GM23338 (cell line): ENCODE measurements at regions not wholly inside any gene's neighbourhood (a gene's known extent, or its start where the extent isn't known, plus 50 kb on each side); places are given as distances from the start of the nearest gene placed in this dataset.

Source experiments
- ATAC-seq: fragments of 200-7000 bp; cut with Tn5 transposase; 3 replicates; pipeline ENCODE4 v1.9.1; 2020
- DNase-seq: peaks from one replicate; pipeline ENCODE4 v3.0.0-alpha.2; 2015; ENCODE audit warnings: low spot score
- H2AFZ ChIP-seq: fragments of 200-600 bp; sonication (generic); 2 replicates; pipeline ENCODE4 v1.8.0; 2016; ENCODE audit warnings: antibody characterized with exemption, mild to moderate bottlenecking, moderate library complexity
- H3F3A ChIP-seq: fragments of 200-600 bp; sonication (generic); replicated peaks from 2 replicates; pipeline ENCODE4 v1.8.0; 2017; ENCODE audit warnings: antibody characterized with exemption, mixed run types, low read depth
- H3K27ac ChIP-seq: fragments of 200-600 bp; sonication (generic); 2 replicates; pipeline ENCODE4 v1.6.1; 2016; ENCODE audit warnings: low read depth
- H3K27me3 ChIP-seq: fragments of 200-600 bp; sonication (generic); 2 replicates; pipeline ENCODE4 v1.8.0; 2016; ENCODE audit warnings: mild to moderate bottlenecking, mixed run types, moderate library complexity; ENCODE audit not compliant: insufficient read depth
- H3K36me3 ChIP-seq: fragments of 200-600 bp; sonication (generic); 2 replicates; pipeline ENCODE4 v1.8.0; 2016; ENCODE audit warnings: mild to moderate bottlenecking; ENCODE audit not compliant: insufficient read depth
- H3K4me1 ChIP-seq: fragments of 200-600 bp; sonication (generic); 2 replicates; pipeline ENCODE4 v1.8.0; 2016; ENCODE audit warnings: mild to moderate bottlenecking, moderate library complexity; ENCODE audit not compliant: insufficient read depth
- H3K4me2 ChIP-seq: fragments of 200-600 bp; sonication (generic); 2 replicates; pipeline ENCODE4 v1.7.1; 2017; ENCODE audit warnings: mixed run types
- H3K4me3 ChIP-seq: fragments of 200-600 bp; sonication (generic); 2 replicates; pipeline ENCODE4 v1.6.1; 2016; ENCODE audit warnings: mixed run types
- H3K79me2 ChIP-seq: fragments of 200-600 bp; sonication (generic); replicated peaks from 2 replicates; pipeline ENCODE4 v1.8.0; 2017; ENCODE audit warnings: mild to moderate bottlenecking; ENCODE audit not compliant: insufficient read depth
- H3K9me2 ChIP-seq: fragments of 200-600 bp; sonication (generic); 2 replicates; pipeline ENCODE4 v1.8.0; 2017; ENCODE audit not compliant: insufficient read depth
- H4K20me1 ChIP-seq: fragments of 200-600 bp; sonication (generic); replicated peaks from 2 replicates; pipeline ENCODE4 v1.8.0; 2017; ENCODE audit warnings: mild to moderate bottlenecking; ENCODE audit not compliant: insufficient read depth
- H3K27ac Mint-ChIP-seq: 2 replicates; pipeline ENCODE4 v1.8.0; 2020; ENCODE audit warnings: inconsistent platforms, mild to moderate bottlenecking, moderate library complexity, mixed read lengths
- H3K27me3 Mint-ChIP-seq: 3 replicates; pipeline ENCODE4 v1.8.0; 2022; ENCODE audit warnings: low read depth, mild to moderate bottlenecking, moderate library complexity, mixed read lengths, inconsistent platforms; ENCODE audit not compliant: insufficient read depth, poor library complexity
- H3K36me3 Mint-ChIP-seq: 3 replicates; pipeline ENCODE4 v1.8.0; 2021; ENCODE audit warnings: low read depth, mild to moderate bottlenecking, inconsistent platforms, moderate library complexity, mixed read lengths
- H3K4me1 Mint-ChIP-seq: 3 replicates; pipeline ENCODE4 v1.8.0; 2020; ENCODE audit warnings: mild to moderate bottlenecking, inconsistent platforms, mixed read lengths
- H3K4me3 Mint-ChIP-seq: 3 replicates; pipeline ENCODE4 v1.8.0; 2021; ENCODE audit warnings: moderate library complexity, mild to moderate bottlenecking, inconsistent platforms, mixed read lengths
- H3K9me3 Mint-ChIP-seq: 3 replicates; pipeline ENCODE4 v1.8.0; 2020; ENCODE audit warnings: moderate library complexity, mild to moderate bottlenecking, inconsistent platforms, mixed read lengths
- CREB1 ChIP-seq: fragments of 250-450 bp; sonication (Bioruptor Pico); IDR thresholded peaks from 2 replicates; pipeline ENCODE4 v1.5.0; 2020; ENCODE audit warnings: low read depth, mild to moderate bottlenecking, moderate library complexity
- EZH2 ChIP-seq: fragments of 200-600 bp; sonication (generic); IDR thresholded peaks from one replicate; pipeline ENCODE4 v1.8.0; 2017; ENCODE audit warnings: antibody characterized with exemption, mild to moderate bottlenecking, low read depth; ENCODE audit not compliant: unreplicated experiment
- EZH2phosphoT487 ChIP-seq: fragments of 200-600 bp; sonication (generic); IDR thresholded peaks from one replicate; pipeline ENCODE4 v1.8.1; 2018; ENCODE audit warnings: antibody characterized with exemption; ENCODE audit not compliant: unreplicated experiment
- JUNB ChIP-seq: IDR thresholded peaks from one replicate; pipeline ENCODE4 v1.6.1; 2016; ENCODE audit warnings: antibody characterized with exemption; ENCODE audit not compliant: unreplicated experiment
- NANOG ChIP-seq: IDR thresholded peaks from 2 replicates; pipeline ENCODE4 v1.6.1; 2016; ENCODE audit warnings: antibody characterized with exemption, borderline replicate concordance
- POLR2AphosphoS5 ChIP-seq: IDR thresholded peaks from 2 replicates; pipeline ENCODE4 v1.6.1; 2016; ENCODE audit warnings: antibody characterized with exemption, low read depth
- REST ChIP-seq: IDR thresholded peaks from one replicate; pipeline ENCODE4 v1.6.1; 2018; ENCODE audit warnings: antibody characterized with exemption; ENCODE audit not compliant: unreplicated experiment
- STAT1 ChIP-seq: IDR thresholded peaks from one replicate; pipeline ENCODE4 v1.6.1; 2016; ENCODE audit warnings: antibody characterized with exemption; ENCODE audit not compliant: unreplicated experiment
- ZNF114 ChIP-seq: fragments of 250-450 bp; sonication (Bioruptor Pico); IDR thresholded peaks from 2 replicates; pipeline ENCODE4 v1.5.0; 2020; ENCODE audit warnings: mild to moderate bottlenecking, moderate library complexity
- ZNF331 ChIP-seq: fragments of 250-450 bp; sonication (Bioruptor Pico); IDR thresholded peaks from 2 replicates; pipeline ENCODE4 v1.5.0; 2020; ENCODE audit warnings: low read depth, mild to moderate bottlenecking, moderate library complexity
- ZNF462 ChIP-seq: fragments of 250-450 bp; sonication (Bioruptor Pico); IDR thresholded peaks from 2 replicates; pipeline ENCODE4 v1.5.0; 2020; ENCODE audit warnings: mild to moderate bottlenecking, moderate library complexity
- TF ChIP-seq, protein P1 (sequence below), 2 experiments: fragments of 200-600 bp in 1 of 2; sonication (generic) in 1 of 2; conservative IDR thresholded peaks; 2 replicates each; pipeline versions ENCODE4 v1.5.1 to v1.6.1; 2016 to 2017; ENCODE audit warnings: antibody characterized with exemption in 2 of 2, low read depth in 2 of 2, mild to moderate bottlenecking in 2 of 2, moderate library complexity in 1 of 2
- TF ChIP-seq, protein P2 (sequence below): IDR thresholded peaks from 2 replicates; pipeline ENCODE4 v1.6.1; 2016; ENCODE audit warnings: antibody characterized with exemption

- no peaks in the 10 kb centered on the region for H3K36me3 ChIP-seq
- H3K79me2 ChIP-seq = no peaks in the 10 kb centered on the region
- no peaks in the 10 kb centered on the region for H3K9me2 ChIP-seq
- no peak for TF ChIP-seq STAT1
- TF ChIP-seq, protein P1, sequence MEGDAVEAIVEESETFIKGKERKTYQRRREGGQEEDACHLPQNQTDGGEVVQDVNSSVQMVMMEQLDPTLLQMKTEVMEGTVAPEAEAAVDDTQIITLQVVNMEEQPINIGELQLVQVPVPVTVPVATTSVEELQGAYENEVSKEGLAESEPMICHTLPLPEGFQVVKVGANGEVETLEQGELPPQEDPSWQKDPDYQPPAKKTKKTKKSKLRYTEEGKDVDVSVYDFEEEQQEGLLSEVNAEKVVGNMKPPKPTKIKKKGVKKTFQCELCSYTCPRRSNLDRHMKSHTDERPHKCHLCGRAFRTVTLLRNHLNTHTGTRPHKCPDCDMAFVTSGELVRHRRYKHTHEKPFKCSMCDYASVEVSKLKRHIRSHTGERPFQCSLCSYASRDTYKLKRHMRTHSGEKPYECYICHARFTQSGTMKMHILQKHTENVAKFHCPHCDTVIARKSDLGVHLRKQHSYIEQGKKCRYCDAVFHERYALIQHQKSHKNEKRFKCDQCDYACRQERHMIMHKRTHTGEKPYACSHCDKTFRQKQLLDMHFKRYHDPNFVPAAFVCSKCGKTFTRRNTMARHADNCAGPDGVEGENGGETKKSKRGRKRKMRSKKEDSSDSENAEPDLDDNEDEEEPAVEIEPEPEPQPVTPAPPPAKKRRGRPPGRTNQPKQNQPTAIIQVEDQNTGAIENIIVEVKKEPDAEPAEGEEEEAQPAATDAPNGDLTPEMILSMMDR (conservative IDR thresholded peaks at IDR 0.05; ENCODE audit: low read depth in 2 of 2) = no peak
- no peak for TF ChIP-seq ZNF114 (CRISPR knock-in tag)
- TF ChIP-seq REST = no peak
- no peak for TF ChIP-seq POLR2AphosphoS5
- no peak for TF ChIP-seq CREB1 (CRISPR knock-in tag)
- TF ChIP-seq JUNB = no peak
- no peak for TF ChIP-seq NANOG
- TF ChIP-seq, protein P2, sequence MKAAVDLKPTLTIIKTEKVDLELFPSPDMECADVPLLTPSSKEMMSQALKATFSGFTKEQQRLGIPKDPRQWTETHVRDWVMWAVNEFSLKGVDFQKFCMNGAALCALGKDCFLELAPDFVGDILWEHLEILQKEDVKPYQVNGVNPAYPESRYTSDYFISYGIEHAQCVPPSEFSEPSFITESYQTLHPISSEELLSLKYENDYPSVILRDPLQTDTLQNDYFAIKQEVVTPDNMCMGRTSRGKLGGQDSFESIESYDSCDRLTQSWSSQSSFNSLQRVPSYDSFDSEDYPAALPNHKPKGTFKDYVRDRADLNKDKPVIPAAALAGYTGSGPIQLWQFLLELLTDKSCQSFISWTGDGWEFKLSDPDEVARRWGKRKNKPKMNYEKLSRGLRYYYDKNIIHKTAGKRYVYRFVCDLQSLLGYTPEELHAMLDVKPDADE = no peak
- no peak for TF ChIP-seq ZNF331 (CRISPR knock-in tag)
- TF ChIP-seq EZH2phosphoT487 = no peak
- no peak for TF ChIP-seq ZNF462
- no peak for TF ChIP-seq EZH2
- H3K36me3 Mint-ChIP-seq = no peaks in the 10 kb centered on the region
- DNase-seq = no peak
- H3K4me3 ChIP-seq = no peak overlapping the region
- no peaks in the 10 kb centered on the region for H3K27me3 ChIP-seq
- no peak overlapping the region for H3K27ac ChIP-seq
- H3K4me1 Mint-ChIP-seq = peaks cover 57% of the 10 kb centered on the region
- no peak overlapping the region for H3K4me2 ChIP-seq
- H4K20me1 ChIP-seq = no peaks in the 10 kb centered on the region
- no peak overlapping the region for H2AFZ ChIP-seq
- no peak overlapping the region for H3K27ac Mint-ChIP-seq
- no peaks in the 10 kb centered on the region for H3F3A ChIP-seq
- peaks cover 42% of the 10 kb centered on the region for H3K4me1 ChIP-seq
- H3K9me3 Mint-ChIP-seq = no peaks in the 10 kb centered on the region
- no peak for ATAC-seq
- H3K27me3 Mint-ChIP-seq = no peaks in the 10 kb centered on the region
- no peak overlapping the region for H3K4me3 Mint-ChIP-seq
Observed at GRCh38 chr2:144233317-144233716, 286.6 kb downstream of the ZEB2 start.
